ENCODE measurements at regions not wholly inside any gene's neighbourhood (a gene's known extent, or its start where the extent isn't known, plus 50 kb on each side); places are given as distances from the start of the nearest gene placed in this dataset.

DNA sequence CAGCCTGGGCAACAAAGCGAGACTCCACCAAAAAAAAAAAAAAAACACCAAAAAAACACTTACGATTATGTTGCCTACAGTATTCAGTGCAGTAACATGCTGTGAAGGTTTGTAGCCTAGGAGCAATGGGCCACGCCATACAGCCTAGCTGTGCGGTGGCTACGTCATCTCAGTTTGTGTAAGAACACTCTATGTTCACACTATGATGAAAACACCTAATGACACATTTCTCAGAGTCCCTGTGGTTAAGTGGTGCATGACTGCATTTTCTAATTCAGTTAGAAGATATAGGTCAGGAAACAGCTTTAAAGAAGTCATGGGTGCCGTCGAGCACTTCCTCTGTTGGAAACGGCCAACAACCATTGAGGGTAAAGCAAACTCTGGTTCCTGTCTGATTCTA, 75.7 kb upstream of the ANO1 start:
- Mint-ChIP-seq H3K9me3 (no peaks in the 10 kb centered on the region), H3K36me3 (no peaks in the 10 kb centered on the region), H3K27me3 (ENCODE audit: low read depth in 2 of 2) (peaks cover 14 to 19% of the 10 kb centered on the region in 2 donors), H3K4me1 (no peaks in the 10 kb centered on the region), H3K4me3 (no peak overlapping the region), H3K27ac (no peak overlapping the region)
- ATAC-seq: peak in 2 of 3 donors; percentile 38 to 54
- intact Hi-C loops (cut with micrococcal nuclease): no loop called here
- WGBS (ENCODE audit: insufficient coverage): 38% methylated on average over 6 of the region's 8 CpGs
- H3K36me3 ChIP-seq (ENCODE audit: control insufficient read depth, insufficient read depth, low read length): no peaks in the 10 kb centered on the region
- TF ChIP-seq, protein P1, sequence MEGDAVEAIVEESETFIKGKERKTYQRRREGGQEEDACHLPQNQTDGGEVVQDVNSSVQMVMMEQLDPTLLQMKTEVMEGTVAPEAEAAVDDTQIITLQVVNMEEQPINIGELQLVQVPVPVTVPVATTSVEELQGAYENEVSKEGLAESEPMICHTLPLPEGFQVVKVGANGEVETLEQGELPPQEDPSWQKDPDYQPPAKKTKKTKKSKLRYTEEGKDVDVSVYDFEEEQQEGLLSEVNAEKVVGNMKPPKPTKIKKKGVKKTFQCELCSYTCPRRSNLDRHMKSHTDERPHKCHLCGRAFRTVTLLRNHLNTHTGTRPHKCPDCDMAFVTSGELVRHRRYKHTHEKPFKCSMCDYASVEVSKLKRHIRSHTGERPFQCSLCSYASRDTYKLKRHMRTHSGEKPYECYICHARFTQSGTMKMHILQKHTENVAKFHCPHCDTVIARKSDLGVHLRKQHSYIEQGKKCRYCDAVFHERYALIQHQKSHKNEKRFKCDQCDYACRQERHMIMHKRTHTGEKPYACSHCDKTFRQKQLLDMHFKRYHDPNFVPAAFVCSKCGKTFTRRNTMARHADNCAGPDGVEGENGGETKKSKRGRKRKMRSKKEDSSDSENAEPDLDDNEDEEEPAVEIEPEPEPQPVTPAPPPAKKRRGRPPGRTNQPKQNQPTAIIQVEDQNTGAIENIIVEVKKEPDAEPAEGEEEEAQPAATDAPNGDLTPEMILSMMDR (IDR thresholded peaks at IDR 0.05): no peak
- peak in 1 of 2 donors; percentile 12 for DNase-seq
- no peaks in the 10 kb centered on the region for H3K4me1 ChIP-seq (ENCODE audit: control insufficient read depth, insufficient read depth, low read length)
- no peaks in the 10 kb centered on the region for H3K27me3 ChIP-seq (ENCODE audit: control insufficient read depth, insufficient read depth, low read length)
- no peak overlapping the region for H3K27ac ChIP-seq (ENCODE audit: low read length)
- no peak overlapping the region for H3K4me3 ChIP-seq (ENCODE audit: low read length)
- no peaks in the 10 kb centered on the region for H3K9me3 ChIP-seq (ENCODE audit: control insufficient read depth, insufficient read depth, low read length)

DNA sequence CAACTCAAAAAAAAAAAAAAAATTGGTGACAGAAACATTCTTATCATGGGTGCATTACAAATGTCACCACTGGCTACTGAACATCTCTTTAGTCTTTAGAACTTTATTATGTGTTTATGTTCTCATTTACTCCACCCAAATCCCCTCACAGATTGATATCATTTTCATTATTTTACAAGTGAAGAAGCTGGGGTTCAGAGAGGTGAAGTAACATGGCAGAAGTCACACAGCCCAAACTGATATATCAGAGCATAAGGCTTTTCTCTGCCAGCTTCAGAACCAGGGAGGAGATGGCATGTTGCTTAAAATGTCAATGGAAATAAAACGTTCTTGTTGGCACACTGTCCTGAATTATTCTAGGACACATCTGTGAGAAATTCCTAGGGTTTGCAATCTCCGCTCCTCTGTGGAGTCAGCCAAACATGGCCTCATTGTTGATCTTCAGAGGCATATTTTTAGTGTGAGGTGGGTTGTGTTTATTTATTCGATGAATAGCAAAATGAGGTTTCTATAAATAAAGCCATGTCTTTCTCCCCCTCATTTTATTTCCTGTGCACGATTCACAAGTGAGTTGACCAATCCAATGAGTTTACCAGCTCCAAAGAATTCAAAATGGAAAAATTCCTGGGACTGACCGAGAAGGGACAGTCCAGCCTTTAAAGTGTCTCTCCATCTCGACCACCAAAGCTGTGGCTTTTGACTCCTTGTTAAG, 72.9 kb upstream of the ANO1 start:
- H3K9me3 ChIP-seq (ENCODE audit: control insufficient read depth, insufficient read depth, low read length): no peaks in the 10 kb centered on the region
- H3K27ac ChIP-seq (ENCODE audit: low read length): no peak overlapping the region
- ATAC-seq (no peak), DNase-seq (no peak)
- Mint-ChIP-seq H3K4me1 (no peaks in the 10 kb centered on the region), H3K27ac (no peak overlapping the region), H3K9me3 (no peaks in the 10 kb centered on the region), H3K27me3 (ENCODE audit: low read depth in 2 of 2) (peaks cover 0 to 9% of the 10 kb centered on the region in 2 donors), H3K4me3 (no peak overlapping the region), H3K36me3 (no peaks in the 10 kb centered on the region)
- intact Hi-C loops (cut with micrococcal nuclease): no loop called here
- H3K27me3 ChIP-seq (ENCODE audit: control insufficient read depth, insufficient read depth, low read length): no peaks in the 10 kb centered on the region
- H3K4me3 ChIP-seq (ENCODE audit: low read length): no peak overlapping the region
- no peaks in the 10 kb centered on the region for H3K4me1 ChIP-seq (ENCODE audit: control insufficient read depth, insufficient read depth, low read length)
- no peaks in the 10 kb centered on the region for H3K36me3 ChIP-seq (ENCODE audit: control insufficient read depth, insufficient read depth, low read length)
- TF ChIP-seq, protein P1 (IDR thresholded peaks at IDR 0.05): no peak
- WGBS (ENCODE audit: insufficient coverage): 63% methylated on average over 5 of the region's 6 CpGs

DNA sequence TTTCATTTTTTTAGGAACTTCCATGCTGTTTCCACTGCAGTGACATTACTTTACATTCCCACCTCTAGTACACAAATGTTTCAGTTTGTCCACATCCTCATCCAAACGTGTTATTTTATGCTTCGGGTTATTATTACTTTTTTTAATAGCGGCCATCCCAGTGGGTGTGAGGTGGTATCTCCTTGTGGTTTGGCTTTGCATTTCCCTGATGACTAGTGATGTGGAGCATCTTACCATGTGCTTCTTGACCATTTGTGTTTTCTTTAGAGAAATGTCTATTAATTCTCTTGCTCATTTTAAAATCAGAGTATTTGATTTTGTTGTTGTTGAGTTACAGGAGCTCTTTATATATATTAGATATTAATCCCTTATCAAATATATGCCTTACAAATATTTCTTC, 70.3 kb upstream of the ANO1 start:
- WGBS (ENCODE audit: insufficient coverage): no CpG with 5 or more reads among the region's 3 CpGs
- Mint-ChIP-seq H3K4me1 (no peaks in the 10 kb centered on the region), H3K9me3 (no peaks in the 10 kb centered on the region), H3K4me3 (no peak overlapping the region), H3K27me3 (ENCODE audit: low read depth in 2 of 2) (peaks cover 0 to 9% of the 10 kb centered on the region in 2 donors), H3K36me3 (no peaks in the 10 kb centered on the region), H3K27ac (no peak overlapping the region)
- DNase-seq (no peak), ATAC-seq (no peak)
- H3K9me3 ChIP-seq (ENCODE audit: control insufficient read depth, insufficient read depth, low read length): no peaks in the 10 kb centered on the region
- intact Hi-C loops (cut with micrococcal nuclease): no loop called here
- no peaks in the 10 kb centered on the region for H3K4me1 ChIP-seq (ENCODE audit: control insufficient read depth, insufficient read depth, low read length)
- TF ChIP-seq, protein P1 (IDR thresholded peaks at IDR 0.05): no peak
- H3K27me3 ChIP-seq (ENCODE audit: control insufficient read depth, insufficient read depth, low read length): no peaks in the 10 kb centered on the region
- no peaks in the 10 kb centered on the region for H3K36me3 ChIP-seq (ENCODE audit: control insufficient read depth, insufficient read depth, low read length)
- no peak overlapping the region for H3K4me3 ChIP-seq (ENCODE audit: low read length)
- no peak overlapping the region for H3K27ac ChIP-seq (ENCODE audit: low read length)

DNA sequence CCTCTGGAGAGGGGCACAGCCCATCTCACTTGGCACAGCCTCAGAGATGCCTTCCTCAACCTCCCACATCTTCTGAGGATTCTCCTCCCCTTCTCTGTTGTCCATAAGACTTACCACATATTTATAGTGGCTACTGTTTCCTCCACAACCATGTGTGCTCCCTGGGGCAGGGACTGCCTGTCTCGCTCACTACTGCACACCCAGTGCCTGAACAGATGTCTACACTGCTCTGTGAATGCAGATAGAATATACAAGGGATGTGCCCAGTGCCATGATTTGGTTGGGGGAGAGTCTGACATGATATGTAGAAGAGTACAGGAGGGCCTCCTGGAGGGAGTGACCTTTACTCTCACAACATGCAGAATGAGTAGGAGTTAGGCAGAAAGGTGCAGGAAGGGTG, 67.3 kb upstream of the ANO1 start:
- intact Hi-C loops (cut with micrococcal nuclease): no loop called here
- no peak for ATAC-seq
- DNase-seq: no peak

More for the DNA sequence above, 67.3 kb upstream of the ANO1 start:
- H3K27ac ChIP-seq (ENCODE audit: low read length): no peak overlapping the region
- peaks cover 0 to 6% of the 10 kb centered on the region in 2 donors for H3K27me3 Mint-ChIP-seq (ENCODE audit: low read depth in 2 of 2)
- H3K4me1 ChIP-seq (ENCODE audit: control insufficient read depth, insufficient read depth, low read length): no peaks in the 10 kb centered on the region
- H3K36me3 Mint-ChIP-seq: no peaks in the 10 kb centered on the region
- no peak overlapping the region for H3K27ac Mint-ChIP-seq
- 86% methylated on average over 1 of the region's 1 CpG for WGBS (ENCODE audit: insufficient coverage)
- H3K4me3 ChIP-seq (ENCODE audit: low read length): no peak overlapping the region
- no peaks in the 10 kb centered on the region for H3K36me3 ChIP-seq (ENCODE audit: control insufficient read depth, insufficient read depth, low read length)
- H3K27me3 ChIP-seq (ENCODE audit: control insufficient read depth, insufficient read depth, low read length): no peaks in the 10 kb centered on the region
- no peaks in the 10 kb centered on the region for H3K9me3 ChIP-seq (ENCODE audit: control insufficient read depth, insufficient read depth, low read length)
- TF ChIP-seq, protein P1 (IDR thresholded peaks at IDR 0.05): no peak
- H3K9me3 Mint-ChIP-seq: no peaks in the 10 kb centered on the region
- H3K4me1 Mint-ChIP-seq: no peaks in the 10 kb centered on the region
- H3K4me3 Mint-ChIP-seq: no peak overlapping the region

Data from natural killer cell (primary cell).